IPS-18a (cell line): ENCODE measurements at regions not wholly inside any gene's neighbourhood (a gene's known extent, or its start where the extent isn't known, plus 50 kb on each side); places are given as distances from the start of the nearest gene placed in this dataset.

Experiments used
- H3K27ac ChIP-seq: one replicate; pipeline ENCODE4 v1.5.1; 2013; ENCODE audit warnings: low read length
- H3K27me3 ChIP-seq: one replicate; pipeline ENCODE4 v1.6.1; 2013; ENCODE audit warnings: mild to moderate bottlenecking, low read length; ENCODE audit not compliant: control insufficient read depth, insufficient read depth
- H3K36me3 ChIP-seq: one replicate; pipeline ENCODE4 v1.6.1; 2013; ENCODE audit warnings: low read depth, low read length; ENCODE audit not compliant: control insufficient read depth
- H3K4me1 ChIP-seq: one replicate; pipeline ENCODE4 v1.6.1; 2013; ENCODE audit warnings: low read depth, low read length; ENCODE audit not compliant: control insufficient read depth
- H3K4me3 ChIP-seq: one replicate; pipeline ENCODE4 v1.5.1; 2013; ENCODE audit warnings: low read length
- H3K9ac ChIP-seq: one replicate; pipeline ENCODE4 v1.6.1; 2013; ENCODE audit warnings: mild to moderate bottlenecking, low read length, moderate library complexity
- H3K9me3 ChIP-seq: one replicate; pipeline ENCODE4 v1.6.1; 2013; ENCODE audit warnings: low read depth, low read length; ENCODE audit not compliant: control insufficient read depth

DNA sequence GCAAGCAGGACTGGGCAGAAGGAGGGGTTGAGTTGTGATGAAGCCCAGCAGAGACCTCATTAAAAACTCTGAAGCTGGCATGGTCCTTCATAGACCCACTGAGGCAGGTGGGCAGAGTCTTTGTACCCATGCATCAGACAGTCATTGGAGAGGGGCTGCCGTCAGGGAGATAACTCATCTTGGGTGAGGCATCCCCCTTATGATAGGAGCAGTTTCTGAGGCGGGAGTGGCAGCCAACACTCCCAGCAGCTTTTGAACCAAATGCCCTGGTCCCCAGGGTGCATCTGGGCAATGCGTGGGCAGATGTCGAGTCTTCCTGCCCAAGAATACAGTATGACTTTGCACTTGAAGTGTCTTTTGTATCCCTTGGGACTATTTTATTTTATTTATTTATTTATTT lies 68.1 kb downstream of the HTR5A start:
- Histone ChIP-seq H3K9ac (no peak overlapping the region), H3K27ac (no peak overlapping the region), H3K4me3 (no peak overlapping the region), H3K36me3 (no peaks in the 10 kb centered on the region), H3K27me3 (no peaks in the 10 kb centered on the region), H3K9me3 (no peaks in the 10 kb centered on the region), H3K4me1 (no peaks in the 10 kb centered on the region)

DNA sequence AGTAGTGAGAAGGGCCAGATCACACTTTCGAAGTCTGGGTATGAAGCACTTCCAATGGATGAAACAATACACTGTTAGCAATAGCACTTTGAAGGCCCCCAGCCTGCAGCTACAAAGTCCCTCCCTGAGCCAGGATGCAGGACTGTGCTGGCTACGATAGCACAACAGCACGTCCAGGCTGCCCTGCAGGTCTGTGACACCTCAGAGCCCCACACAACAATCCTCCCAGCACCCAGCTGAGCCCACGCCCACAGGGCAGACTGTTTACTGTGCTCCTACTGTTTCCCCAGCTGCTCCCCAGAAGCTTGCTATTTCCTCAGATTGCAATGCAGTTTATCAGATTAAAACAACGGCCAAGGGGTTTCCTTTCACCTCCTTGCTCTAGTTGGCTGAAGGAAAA lies 71.4 kb downstream of the HTR5A start:
- no peaks in the 10 kb centered on the region for H3K36me3 ChIP-seq
- no peaks in the 10 kb centered on the region for H3K4me1 ChIP-seq
- no peaks in the 10 kb centered on the region for H3K27me3 ChIP-seq
- H3K9me3 ChIP-seq, result no peaks in the 10 kb centered on the region
- H3K27ac ChIP-seq, result no peak overlapping the region
- no peak overlapping the region for H3K9ac ChIP-seq
- H3K4me3 ChIP-seq, result no peak overlapping the region

GRCh38 chr7:155143381-155143780 lies 73.3 kb downstream of the HTR5A start:
- Histone ChIP-seq H3K9ac (no peak overlapping the region), H3K4me1 (no peaks in the 10 kb centered on the region), H3K4me3 (no peak overlapping the region), H3K27ac (no peak overlapping the region), H3K27me3 (no peaks in the 10 kb centered on the region), H3K9me3 (no peaks in the 10 kb centered on the region), H3K36me3 (no peaks in the 10 kb centered on the region)

DNA sequence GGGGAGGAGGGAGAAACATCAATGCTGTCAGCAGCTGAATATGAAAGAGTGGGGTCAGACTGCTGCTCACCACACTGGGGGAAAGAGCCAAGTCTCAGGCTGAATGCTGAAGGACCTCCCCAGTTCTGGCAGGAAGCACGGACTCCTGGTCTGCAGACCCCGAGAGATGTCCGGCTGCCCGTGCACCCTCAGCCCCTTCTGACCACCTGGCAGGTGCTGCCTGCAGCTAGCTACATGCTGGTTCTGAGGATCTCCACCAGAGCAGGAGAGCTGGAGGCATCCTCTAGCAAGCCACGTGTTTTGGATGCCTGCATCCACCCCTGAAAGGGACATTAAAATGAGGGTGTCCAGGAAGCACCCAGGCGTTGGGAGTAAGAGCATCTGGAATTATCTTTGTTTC lies 74.2 kb downstream of the HTR5A start:
- no peak overlapping the region for H3K27ac ChIP-seq
- no peaks in the 10 kb centered on the region for H3K4me1 ChIP-seq
- no peak overlapping the region for H3K4me3 ChIP-seq
- no peaks in the 10 kb centered on the region for H3K27me3 ChIP-seq
- H3K9me3 ChIP-seq, result no peaks in the 10 kb centered on the region
- no peak overlapping the region for H3K9ac ChIP-seq
- H3K36me3 ChIP-seq, result no peaks in the 10 kb centered on the region

- Histone ChIP-seq H3K36me3 (no peaks in the 10 kb centered on the region), H3K9me3 (no peaks in the 10 kb centered on the region), H3K9ac (no peak overlapping the region), H3K27me3 (no peaks in the 10 kb centered on the region), H3K4me3 (no peak overlapping the region), H3K4me1 (no peaks in the 10 kb centered on the region), H3K27ac (no peak overlapping the region)
Observed at GRCh38 chr7:155145477-155146255, 75.5 kb downstream of the HTR5A start.

- H3K9me3 ChIP-seq, result no peaks in the 10 kb centered on the region
- no peak overlapping the region for H3K4me3 ChIP-seq
- H3K4me1 ChIP-seq, result no peaks in the 10 kb centered on the region
- no peak overlapping the region for H3K27ac ChIP-seq
- no peak overlapping the region for H3K9ac ChIP-seq
- no peaks in the 10 kb centered on the region for H3K36me3 ChIP-seq
- H3K27me3 ChIP-seq, result no peaks in the 10 kb centered on the region
Observed at GRCh38 chr7:155147172-155147571, 77.0 kb downstream of the HTR5A start.

DNA sequence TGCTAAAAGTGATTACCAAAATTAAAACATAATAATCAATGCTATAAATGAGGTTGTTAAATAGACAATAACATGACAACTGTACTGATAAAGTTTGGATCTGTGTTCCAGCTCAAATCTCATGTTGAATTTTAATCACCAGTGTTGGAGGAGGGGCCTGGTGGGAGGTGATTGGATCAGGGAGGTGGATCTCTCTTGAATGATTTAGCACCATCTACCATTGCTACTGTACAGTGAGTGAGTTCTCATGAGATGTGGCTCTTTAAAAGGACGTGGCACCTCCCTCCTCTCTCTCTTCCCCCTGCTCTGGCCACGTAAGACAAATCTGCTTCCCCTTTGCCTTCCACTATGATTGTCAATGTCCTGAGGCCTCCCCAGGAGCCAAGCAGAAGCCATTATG lies 77.5 kb downstream of the HTR5A start:
- no peak overlapping the region for H3K27ac ChIP-seq
- H3K4me1 ChIP-seq, result no peaks in the 10 kb centered on the region
- no peak overlapping the region for H3K4me3 ChIP-seq
- H3K9me3 ChIP-seq, result peaks cover 3% of the 10 kb centered on the region
- H3K36me3 ChIP-seq, result no peaks in the 10 kb centered on the region
- H3K9ac ChIP-seq, result no peak overlapping the region
- H3K27me3 ChIP-seq, result no peaks in the 10 kb centered on the region

GRCh38 chr7:155153676-155154075 lies 83.6 kb downstream of the HTR5A start:
- H3K9ac ChIP-seq, result no peak overlapping the region
- H3K27ac ChIP-seq, result no peak overlapping the region
- no peaks in the 10 kb centered on the region for H3K36me3 ChIP-seq
- no peaks in the 10 kb centered on the region for H3K27me3 ChIP-seq
- peaks cover 3% of the 10 kb centered on the region for H3K9me3 ChIP-seq
- H3K4me1 ChIP-seq, result no peaks in the 10 kb centered on the region
- H3K4me3 ChIP-seq, result no peak overlapping the region

GRCh38 chr7:155154586-155154985 lies 84.5 kb downstream of the HTR5A start:
- Histone ChIP-seq H3K9ac (no peak overlapping the region), H3K36me3 (no peaks in the 10 kb centered on the region), H3K4me1 (no peaks in the 10 kb centered on the region), H3K9me3 (peaks cover 3% of the 10 kb centered on the region), H3K27ac (no peak overlapping the region), H3K27me3 (no peaks in the 10 kb centered on the region), H3K4me3 (no peak overlapping the region)

DNA sequence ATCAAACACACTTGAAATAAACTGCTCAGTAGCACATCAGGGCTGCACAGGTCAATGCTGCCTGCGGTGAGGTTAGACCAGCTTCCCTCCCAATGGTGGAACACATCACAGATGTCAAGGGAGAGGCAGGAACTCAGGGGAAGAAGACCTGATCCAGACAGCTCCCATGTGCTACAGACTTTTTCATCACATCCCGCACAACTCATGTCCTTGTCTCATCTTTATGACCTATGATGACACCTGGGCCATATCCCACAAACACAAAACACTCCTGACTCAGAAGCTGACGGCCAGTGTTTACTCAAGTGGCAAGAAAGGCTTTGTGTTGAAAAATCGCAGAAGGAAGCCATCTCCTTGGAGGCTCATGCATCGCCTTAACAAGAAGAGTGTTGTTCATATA lies 91.6 kb downstream of the HTR5A start:
- H3K9ac ChIP-seq, result no peak overlapping the region
- H3K4me3 ChIP-seq, result no peak overlapping the region
- H3K36me3 ChIP-seq, result no peaks in the 10 kb centered on the region
- no peak overlapping the region for H3K27ac ChIP-seq
- no peaks in the 10 kb centered on the region for H3K9me3 ChIP-seq
- H3K27me3 ChIP-seq, result no peaks in the 10 kb centered on the region
- no peaks in the 10 kb centered on the region for H3K4me1 ChIP-seq

DNA sequence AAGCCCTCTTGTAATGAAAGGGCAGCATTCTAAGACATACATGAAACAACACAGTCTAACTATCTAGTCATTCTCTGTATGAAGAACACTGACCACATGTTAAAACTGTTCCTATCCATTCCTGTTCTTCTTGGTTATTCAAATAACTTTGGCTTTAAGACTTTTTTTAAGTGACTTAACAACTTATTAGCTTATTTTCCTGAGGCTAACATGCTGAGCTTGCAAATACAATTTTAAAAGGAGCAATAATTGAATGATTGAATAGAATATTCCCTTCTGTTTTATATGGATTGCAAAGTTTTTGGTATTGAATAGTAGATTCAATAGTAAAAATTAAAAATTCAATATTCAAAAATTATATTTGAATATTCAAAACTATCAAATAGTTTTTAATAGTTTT lies 92.3 kb downstream of the HTR5A start:
- Histone ChIP-seq H3K27me3 (no peaks in the 10 kb centered on the region), H3K27ac (no peak overlapping the region)

GRCh38 chr7:155163696-155164095 lies 93.6 kb downstream of the HTR5A start:
- H3K27me3 ChIP-seq, result no peaks in the 10 kb centered on the region
- H3K4me1 ChIP-seq, result no peaks in the 10 kb centered on the region
- H3K9me3 ChIP-seq, result no peaks in the 10 kb centered on the region
- H3K27ac ChIP-seq, result no peak overlapping the region
- no peak overlapping the region for H3K9ac ChIP-seq
- no peak overlapping the region for H3K4me3 ChIP-seq
- H3K36me3 ChIP-seq, result no peaks in the 10 kb centered on the region

More for the DNA sequence above, 92.3 kb downstream of the HTR5A start:
- H3K36me3 ChIP-seq, result no peaks in the 10 kb centered on the region
- no peaks in the 10 kb centered on the region for H3K9me3 ChIP-seq
- no peak overlapping the region for H3K9ac ChIP-seq
- H3K4me3 ChIP-seq, result no peak overlapping the region
- H3K4me1 ChIP-seq, result no peaks in the 10 kb centered on the region
